ENCODE measurements at regions not wholly inside any gene's neighbourhood (a gene's known extent, or its start where the extent isn't known, plus 50 kb on each side); places are given as distances from the start of the nearest gene placed in this dataset.

DNA sequence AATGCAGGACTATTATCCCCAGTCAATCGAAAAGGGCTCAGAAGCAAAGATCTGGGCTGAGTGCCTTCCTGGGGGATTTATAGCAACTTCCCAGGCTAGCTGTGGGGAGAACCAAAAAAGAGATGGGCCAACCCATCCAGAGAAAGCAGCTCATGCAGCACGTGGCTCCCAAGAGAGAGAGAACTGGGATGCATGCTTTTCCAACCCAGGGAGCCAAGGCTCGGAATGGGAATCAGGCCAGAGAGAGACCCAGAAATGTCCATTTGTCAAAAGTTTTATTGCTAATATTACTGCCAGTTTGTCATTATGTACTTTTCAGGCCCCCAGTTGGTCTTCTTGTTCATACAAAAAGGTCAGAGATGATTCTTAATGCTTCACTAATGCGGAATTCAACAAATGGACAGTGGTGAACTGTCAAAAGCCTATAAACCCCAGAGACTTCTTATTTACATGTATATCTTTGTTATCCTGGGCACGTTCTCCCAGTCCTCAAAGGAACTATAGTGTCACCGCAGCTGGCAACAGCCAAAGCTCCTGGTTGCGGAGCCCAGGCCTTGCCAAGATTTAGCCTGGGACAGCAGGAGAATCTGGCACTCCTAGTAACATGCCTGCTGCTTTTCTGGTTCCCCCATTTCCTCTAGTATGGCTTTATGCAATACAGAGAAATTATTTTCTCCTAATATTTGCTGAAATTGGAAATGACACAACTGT lies 139.1 kb upstream of the POU3F2 start:
- no peak for DNase-seq (ENCODE audit: low read depth, low spot score)
- Histone ChIP-seq H3K4me3 (ENCODE audit: low read depth, low read length) (no peak overlapping the region), H3K9me3 (ENCODE audit: control insufficient read depth, insufficient read depth, low read length) (no peaks in the 10 kb centered on the region), H3K27me3 (ENCODE audit: control insufficient read depth, insufficient read depth, low read length) (no peaks in the 10 kb centered on the region), H3K27ac (ENCODE audit: low read depth, low read length) (no peak overlapping the region)
- ChIA-PET POLR2A (no interaction called here), CTCF (no interaction called here)
- TF ChIP-seq CTCF (IDR thresholded peaks at IDR 0.05; ENCODE audit: low read depth, low read length) = no peak

- no peaks in the 10 kb centered on the region for H3K9me3 ChIP-seq (ENCODE audit: control insufficient read depth, insufficient read depth, low read length)
- DNase-seq (ENCODE audit: low read depth, low spot score) = no peak
- no peak overlapping the region for H3K27ac ChIP-seq (ENCODE audit: low read depth, low read length)
- TF ChIP-seq CTCF (IDR thresholded peaks at IDR 0.05; ENCODE audit: low read depth, low read length) = no peak
- H3K27me3 ChIP-seq (ENCODE audit: control insufficient read depth, insufficient read depth, low read length) = no peaks in the 10 kb centered on the region
- CTCF ChIA-PET = no interaction called here
- no peak overlapping the region for H3K4me3 ChIP-seq (ENCODE audit: low read depth, low read length)
- POLR2A ChIA-PET = no interaction called here
These were observed 123.0 kb upstream of the POU3F2 start for GRCh38 chr6:98711380-98711779.

GRCh38 chr6:98716341-98716740 lies 118.0 kb upstream of the POU3F2 start:
- TF ChIP-seq CTCF (IDR thresholded peaks at IDR 0.05; ENCODE audit: low read depth, low read length) = no peak
- CTCF ChIA-PET = no interaction called here
- H3K27ac ChIP-seq (ENCODE audit: low read depth, low read length) = no peak overlapping the region
- no peak overlapping the region for H3K4me3 ChIP-seq (ENCODE audit: low read depth, low read length)
- H3K9me3 ChIP-seq (ENCODE audit: control insufficient read depth, insufficient read depth, low read length) = no peaks in the 10 kb centered on the region
- POLR2A ChIA-PET = no interaction called here
- H3K27me3 ChIP-seq (ENCODE audit: control insufficient read depth, insufficient read depth, low read length) = no peaks in the 10 kb centered on the region
- DNase-seq (ENCODE audit: low read depth, low spot score) = no peak

GRCh38 chr6:98717322-98717877 lies 117.0 kb upstream of the POU3F2 start:
- no peak for DNase-seq (ENCODE audit: low read depth, low spot score)
- CTCF ChIA-PET = no interaction called here
- Histone ChIP-seq H3K27me3 (ENCODE audit: control insufficient read depth, insufficient read depth, low read length) (no peaks in the 10 kb centered on the region), H3K9me3 (ENCODE audit: control insufficient read depth, insufficient read depth, low read length) (no peaks in the 10 kb centered on the region), H3K4me3 (ENCODE audit: low read depth, low read length) (no peak overlapping the region), H3K27ac (ENCODE audit: low read depth, low read length) (no peak overlapping the region)
- no peak for TF ChIP-seq CTCF (IDR thresholded peaks at IDR 0.05; ENCODE audit: low read depth, low read length)
- POLR2A ChIA-PET = no interaction called here

DNA sequence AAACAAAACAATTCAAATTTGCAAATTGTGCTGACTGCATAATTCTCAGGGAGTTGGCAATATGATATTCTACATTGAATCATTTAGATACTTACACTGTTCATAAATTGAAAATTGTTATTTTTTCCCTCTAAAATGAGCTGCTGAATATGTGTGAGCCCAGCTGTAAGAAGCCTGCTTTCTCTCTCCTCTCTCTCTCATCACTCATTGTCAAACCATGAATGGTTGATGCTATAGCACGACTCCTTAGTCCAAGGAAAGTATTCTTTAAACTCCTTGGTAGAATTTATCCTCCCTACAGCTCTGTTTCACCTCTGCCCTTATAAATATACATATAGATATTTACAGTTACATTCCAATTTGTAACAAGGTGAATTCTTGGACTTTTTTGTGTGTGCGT lies 116.4 kb upstream of the POU3F2 start:
- no peaks in the 10 kb centered on the region for H3K27me3 ChIP-seq (ENCODE audit: control insufficient read depth, insufficient read depth, low read length)
- ChIA-PET POLR2A (no interaction called here), CTCF (no interaction called here)
- H3K4me3 ChIP-seq (ENCODE audit: low read depth, low read length) = no peak overlapping the region
- no peak for DNase-seq (ENCODE audit: low read depth, low spot score)
- H3K9me3 ChIP-seq (ENCODE audit: control insufficient read depth, insufficient read depth, low read length) = no peaks in the 10 kb centered on the region
- no peak overlapping the region for H3K27ac ChIP-seq (ENCODE audit: low read depth, low read length)
- no peak for TF ChIP-seq CTCF (IDR thresholded peaks at IDR 0.05; ENCODE audit: low read depth, low read length)

Data from AG04450 (cell line).